Kidney epithelial cell (primary cell): ENCODE measurements at regions not wholly inside any gene's neighbourhood (a gene's known extent, or its start where the extent isn't known, plus 50 kb on each side); places are given as distances from the start of the nearest gene placed in this dataset.

Source experiments
- DNase-seq: peaks from one replicate; pipeline ENCODE4 v3.0.0-alpha.2; 2010; ENCODE audit warnings: low read depth
- H3K27me3 ChIP-seq: 2 replicates; pipeline ENCODE4 v1.6.0; 2011; ENCODE audit warnings: low read length; ENCODE audit not compliant: control insufficient read depth, insufficient read depth
- H3K36me3 ChIP-seq: 2 replicates; pipeline ENCODE4 v1.5.1; 2011; ENCODE audit warnings: low read length; ENCODE audit not compliant: control insufficient read depth, insufficient read depth
- H3K4me3 ChIP-seq: 2 replicates; pipeline ENCODE4 v1.5.1; 2011; ENCODE audit warnings: low read depth, mild to moderate bottlenecking, control low read depth, low read length
- CTCF ChIP-seq: IDR thresholded peaks from 2 replicates; pipeline ENCODE4 v1.5.1; 2011; ENCODE audit warnings: mild to moderate bottlenecking, moderate library complexity, low read length, control low read depth, inconsistent platforms; ENCODE audit not compliant: insufficient read depth, poor library complexity, severe bottlenecking

- H3K27me3 ChIP-seq: no peaks in the 10 kb centered on the region
- H3K36me3 ChIP-seq: no peaks in the 10 kb centered on the region
- no peak for TF ChIP-seq CTCF
- no peak for DNase-seq
- H3K4me3 ChIP-seq: no peak overlapping the region
Measured at GRCh38 chr10:6781133-6781770, 201.2 kb upstream of the PRKCQ start.

- Histone ChIP-seq H3K27me3 (no peaks in the 10 kb centered on the region), H3K4me3 (no peak overlapping the region), H3K36me3 (no peaks in the 10 kb centered on the region)
- DNase-seq: no peak
- no peak for TF ChIP-seq CTCF
Measured at GRCh38 chr10:6780008-6780677, 200.1 kb upstream of the PRKCQ start.

GRCh38 chr10:6778992-6779701 lies 199.1 kb upstream of the PRKCQ start:
- H3K27me3 ChIP-seq: no peaks in the 10 kb centered on the region
- no peaks in the 10 kb centered on the region for H3K36me3 ChIP-seq
- no peak for TF ChIP-seq CTCF
- peak; percentile 96 for DNase-seq
- H3K4me3 ChIP-seq: no peak overlapping the region

GRCh38 chr10:6776170-6776569 lies 196.1 kb upstream of the PRKCQ start:
- H3K4me3 ChIP-seq: no peak overlapping the region
- H3K27me3 ChIP-seq: no peaks in the 10 kb centered on the region
- no peak for DNase-seq
- TF ChIP-seq CTCF: no peak
- H3K36me3 ChIP-seq: no peaks in the 10 kb centered on the region

GRCh38 chr10:6774406-6774805 lies 194.3 kb upstream of the PRKCQ start:
- DNase-seq: no peak
- H3K27me3 ChIP-seq: no peaks in the 10 kb centered on the region
- no peaks in the 10 kb centered on the region for H3K36me3 ChIP-seq
- H3K4me3 ChIP-seq: no peak overlapping the region
- no peak for TF ChIP-seq CTCF
